NB4 (cell line): ENCODE measurements at regions not wholly inside any gene's neighbourhood (a gene's known extent, or its start where the extent isn't known, plus 50 kb on each side); places are given as distances from the start of the nearest gene placed in this dataset.
"Not testable (repeated sequence)": the region's sequence is repeated elsewhere in the genome, so short reads cannot be mapped to it uniquely, and the experiment has no call there.

Experiments used
- DNase-seq: peaks from one replicate; pipeline ENCODE4 v3.0.0; 2010; ENCODE audit warnings: low read depth
- H3K4me3 ChIP-seq: one replicate; pipeline ENCODE4 v1.5.1; 2011; ENCODE audit warnings: mild to moderate bottlenecking, low read depth, low read length, moderate library complexity
- MYC ChIP-seq: IDR thresholded peaks from 2 replicates; pipeline ENCODE4 v1.6.1; 2011; ENCODE audit warnings: low read depth, low read length
- POLR2A ChIP-seq: IDR thresholded peaks from 2 replicates; pipeline ENCODE4 v1.6.1; 2011; ENCODE audit warnings: mild to moderate bottlenecking; ENCODE audit not compliant: insufficient read length; ENCODE audit errors: extremely low read depth
- TF ChIP-seq, protein P1 (sequence below): IDR thresholded peaks from 2 replicates; pipeline ENCODE4 v1.6.1; 2011; ENCODE audit warnings: low read depth, low read length
- TF ChIP-seq, protein P2 (sequence below): IDR thresholded peaks from one replicate; pipeline ENCODE4 v1.5.1; 2012; ENCODE audit warnings: low read depth, low read length

DNA sequence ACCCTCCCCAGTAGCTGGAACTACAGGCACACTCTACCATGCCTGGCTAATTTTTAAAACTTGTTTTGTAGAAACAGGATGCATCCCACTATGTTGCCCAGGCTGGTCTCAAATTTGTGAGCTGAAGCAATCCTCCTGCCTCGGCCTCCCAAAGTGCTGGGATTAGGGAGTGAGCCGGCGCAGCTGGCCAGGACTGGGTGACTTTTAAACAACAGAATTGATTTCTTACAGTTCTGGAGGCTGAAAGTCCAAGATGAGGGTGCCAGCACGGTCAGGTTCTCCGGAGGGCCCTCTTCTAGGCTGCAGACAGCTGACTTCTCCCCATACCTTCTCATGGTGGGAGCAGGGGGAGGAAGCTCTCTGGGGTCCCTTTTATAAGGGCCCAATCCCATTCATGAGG is 75.2 kb upstream of the CHST15 start:
- no peak for DNase-seq
- TF ChIP-seq MYC (no peak), POLR2A (no peak)
- TF ChIP-seq, protein P1, sequence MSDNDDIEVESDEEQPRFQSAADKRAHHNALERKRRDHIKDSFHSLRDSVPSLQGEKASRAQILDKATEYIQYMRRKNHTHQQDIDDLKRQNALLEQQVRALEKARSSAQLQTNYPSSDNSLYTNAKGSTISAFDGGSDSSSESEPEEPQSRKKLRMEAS: no peak
- TF ChIP-seq, protein P2, sequence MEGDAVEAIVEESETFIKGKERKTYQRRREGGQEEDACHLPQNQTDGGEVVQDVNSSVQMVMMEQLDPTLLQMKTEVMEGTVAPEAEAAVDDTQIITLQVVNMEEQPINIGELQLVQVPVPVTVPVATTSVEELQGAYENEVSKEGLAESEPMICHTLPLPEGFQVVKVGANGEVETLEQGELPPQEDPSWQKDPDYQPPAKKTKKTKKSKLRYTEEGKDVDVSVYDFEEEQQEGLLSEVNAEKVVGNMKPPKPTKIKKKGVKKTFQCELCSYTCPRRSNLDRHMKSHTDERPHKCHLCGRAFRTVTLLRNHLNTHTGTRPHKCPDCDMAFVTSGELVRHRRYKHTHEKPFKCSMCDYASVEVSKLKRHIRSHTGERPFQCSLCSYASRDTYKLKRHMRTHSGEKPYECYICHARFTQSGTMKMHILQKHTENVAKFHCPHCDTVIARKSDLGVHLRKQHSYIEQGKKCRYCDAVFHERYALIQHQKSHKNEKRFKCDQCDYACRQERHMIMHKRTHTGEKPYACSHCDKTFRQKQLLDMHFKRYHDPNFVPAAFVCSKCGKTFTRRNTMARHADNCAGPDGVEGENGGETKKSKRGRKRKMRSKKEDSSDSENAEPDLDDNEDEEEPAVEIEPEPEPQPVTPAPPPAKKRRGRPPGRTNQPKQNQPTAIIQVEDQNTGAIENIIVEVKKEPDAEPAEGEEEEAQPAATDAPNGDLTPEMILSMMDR: no peak
- H3K4me3 ChIP-seq: no peak overlapping the region

DNA sequence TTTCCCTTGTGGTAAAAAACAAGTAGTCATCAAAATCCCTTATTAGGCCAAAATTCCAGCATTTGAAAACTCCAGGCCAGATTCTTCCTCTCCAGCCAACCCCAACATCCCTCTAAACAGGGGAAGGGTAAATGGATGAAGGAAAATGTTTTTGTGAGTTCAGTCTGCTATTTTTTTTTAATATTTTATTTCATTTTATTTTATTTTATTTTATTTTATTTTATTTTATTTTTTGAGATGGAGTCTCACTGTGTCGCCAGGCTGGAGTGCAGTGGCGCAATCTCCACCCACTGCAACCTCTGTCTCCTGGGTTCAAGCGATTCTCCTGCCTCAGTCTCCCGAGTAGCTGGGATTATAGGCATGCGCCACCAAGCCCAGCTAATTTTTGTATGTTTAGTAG is 74.5 kb upstream of the CHST15 start:
- not testable (repeated sequence) for DNase-seq, H3K4me3 ChIP-seq

GRCh38 chr10:124166431-124167125 is 73.2 kb upstream of the CHST15 start:
- DNase-seq: no peak
- no peak overlapping the region for H3K4me3 ChIP-seq
- TF ChIP-seq, protein P1: no peak
- TF ChIP-seq POLR2A: no peak

GRCh38 chr10:124165827-124166226 is 72.4 kb upstream of the CHST15 start:
- H3K4me3 ChIP-seq: no peak overlapping the region
- no peak for TF ChIP-seq POLR2A
- DNase-seq: no peak

GRCh38 chr10:124165311-124165710 is 71.9 kb upstream of the CHST15 start:
- no peak overlapping the region for H3K4me3 ChIP-seq
- TF ChIP-seq, protein P1: no peak
- TF ChIP-seq MYC (no peak), POLR2A (no peak)
- TF ChIP-seq, protein P2: no peak
- no peak for DNase-seq

- H3K4me3 ChIP-seq: no peak overlapping the region
- DNase-seq: no peak
- TF ChIP-seq MYC (no peak), POLR2A (no peak)
- TF ChIP-seq, protein P2: no peak
- TF ChIP-seq, protein P1: no peak
These were observed 70.9 kb upstream of the CHST15 start for GRCh38 chr10:124164264-124164663.

- TF ChIP-seq, protein P2: no peak
- TF ChIP-seq, protein P1: no peak
- no peak for TF ChIP-seq MYC
- H3K4me3 ChIP-seq: no peak overlapping the region
- no peak for DNase-seq
These were observed 69.5 kb upstream of the CHST15 start for GRCh38 chr10:124162774-124163354.
